Right atrium auricular region (tissue), 2 donors: ENCODE measurements at regions not wholly inside any gene's neighbourhood (a gene's known extent, or its start where the extent isn't known, plus 50 kb on each side); places are given as distances from the start of the nearest gene placed in this dataset.
"Not testable (repeated sequence)": the region's sequence is repeated elsewhere in the genome, so short reads cannot be mapped to it uniquely, and the experiment has no call there.

ENCODE experiments used
- DNase-seq: peaks from one replicate; pipeline ENCODE4 v3.0.0-alpha.2; 2019; ENCODE audit warnings: low spot score
- H3K27ac ChIP-seq, 2 donors: fragments of 200-600 bp; sonication (generic); 1 replicate in 1 of 2; 2 replicates in 1 of 2; pipeline ENCODE4 v1.5.1; 2016 to 2019
- H3K27me3 ChIP-seq, 2 donors: fragments of 200-600 bp; sonication (generic); one replicate each; pipeline versions ENCODE4 v1.5.1 to v1.6.0; 2017 to 2019
- H3K36me3 ChIP-seq: fragments of 200-600 bp; sonication (generic); one replicate; pipeline ENCODE4 v1.5.1; 2016
- H3K4me1 ChIP-seq, 2 donors: fragments of 200-600 bp; sonication (generic); one replicate each; pipeline versions ENCODE4 v1.5.1 to v1.6.0; 2017 to 2019
- H3K4me3 ChIP-seq, 2 donors: fragments of 200-600 bp; sonication (generic); 1 replicate in 1 of 2; 2 replicates in 1 of 2; pipeline ENCODE4 v1.5.1; 2017 to 2019; ENCODE audit warnings: mild to moderate bottlenecking in 1 of 2, moderate library complexity in 1 of 2
- H3K9me3 ChIP-seq, 2 donors: fragments of 200-600 bp; sonication (generic); one replicate each; pipeline ENCODE4 v1.5.1; 2019
- CTCF ChIP-seq, 2 donors: fragments of 200-600 bp; sonication (generic); IDR thresholded peaks; one replicate each; pipeline ENCODE4 v1.5.1; 2019; ENCODE audit warnings: antibody characterized with exemption in 2 of 2

DNA sequence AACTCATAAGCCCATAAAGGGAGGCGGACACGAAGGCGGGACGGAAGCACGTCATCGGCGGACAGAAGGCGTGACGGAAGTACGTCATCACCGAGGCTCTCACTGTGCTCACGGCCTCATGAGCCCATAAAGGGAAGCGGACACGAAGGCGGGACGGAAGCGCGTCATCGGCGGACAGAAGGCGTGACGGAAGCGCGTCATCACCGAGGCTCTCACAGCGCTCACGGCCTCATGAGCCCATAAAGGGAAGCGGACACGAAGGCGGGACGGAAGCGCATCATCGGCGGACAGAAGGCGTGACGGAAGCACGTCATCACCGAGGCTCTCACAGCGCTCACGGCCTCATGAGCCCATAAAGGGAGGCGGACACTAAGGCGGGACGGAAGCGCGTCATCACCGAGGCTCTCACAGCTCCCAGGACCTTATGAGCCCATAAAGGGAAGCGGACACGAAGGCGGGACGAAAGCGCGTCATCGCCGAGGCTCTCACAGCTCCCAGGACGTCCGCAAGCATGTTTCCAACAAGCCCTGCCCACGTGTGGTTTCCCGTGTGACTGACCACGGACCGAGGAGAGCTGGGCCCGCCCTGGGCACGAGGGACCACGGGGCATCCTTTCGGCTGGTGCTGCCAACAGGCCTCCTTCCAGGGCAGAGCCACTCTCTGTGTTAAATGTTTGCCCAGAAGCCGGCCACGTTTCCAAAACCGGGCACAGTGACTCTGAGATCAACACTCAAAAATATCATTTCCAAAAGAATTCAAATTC lies 182.7 kb upstream of the SALL3 start:
- no peaks in the 10 kb centered on the region for H3K9me3 ChIP-seq
- H3K27me3 ChIP-seq, result no peaks in the 10 kb centered on the region
- no peaks in the 10 kb centered on the region for H3K36me3 ChIP-seq
- H3K27ac ChIP-seq, result no peak overlapping the region
- DNase-seq, result no peak
- no peaks in the 10 kb centered on the region for H3K4me1 ChIP-seq
- H3K4me3 ChIP-seq, result no peak overlapping the region
- no peak for TF ChIP-seq CTCF (IDR thresholded peaks at IDR 0.05)

GRCh38 chr18:78797499-78797898 lies 182.1 kb upstream of the SALL3 start:
- Histone ChIP-seq H3K4me1 (no peaks in the 10 kb centered on the region), H3K36me3 (no peaks in the 10 kb centered on the region), H3K9me3 (no peaks in the 10 kb centered on the region), H3K27me3 (no peaks in the 10 kb centered on the region), H3K27ac (no peak overlapping the region), H3K4me3 (no peak overlapping the region)
- no peak for TF ChIP-seq CTCF (IDR thresholded peaks at IDR 0.05)
- DNase-seq, result no peak

GRCh38 chr18:78798402-78799175 lies 181.0 kb upstream of the SALL3 start:
- Histone ChIP-seq H3K27ac (no peak overlapping the region), H3K36me3 (no peaks in the 10 kb centered on the region), H3K9me3 (no peaks in the 10 kb centered on the region), H3K4me1 (no peaks in the 10 kb centered on the region), H3K4me3 (no peak overlapping the region), H3K27me3 (no peaks in the 10 kb centered on the region)
- no peak for DNase-seq
- TF ChIP-seq CTCF (IDR thresholded peaks at IDR 0.05), result no peak

DNA sequence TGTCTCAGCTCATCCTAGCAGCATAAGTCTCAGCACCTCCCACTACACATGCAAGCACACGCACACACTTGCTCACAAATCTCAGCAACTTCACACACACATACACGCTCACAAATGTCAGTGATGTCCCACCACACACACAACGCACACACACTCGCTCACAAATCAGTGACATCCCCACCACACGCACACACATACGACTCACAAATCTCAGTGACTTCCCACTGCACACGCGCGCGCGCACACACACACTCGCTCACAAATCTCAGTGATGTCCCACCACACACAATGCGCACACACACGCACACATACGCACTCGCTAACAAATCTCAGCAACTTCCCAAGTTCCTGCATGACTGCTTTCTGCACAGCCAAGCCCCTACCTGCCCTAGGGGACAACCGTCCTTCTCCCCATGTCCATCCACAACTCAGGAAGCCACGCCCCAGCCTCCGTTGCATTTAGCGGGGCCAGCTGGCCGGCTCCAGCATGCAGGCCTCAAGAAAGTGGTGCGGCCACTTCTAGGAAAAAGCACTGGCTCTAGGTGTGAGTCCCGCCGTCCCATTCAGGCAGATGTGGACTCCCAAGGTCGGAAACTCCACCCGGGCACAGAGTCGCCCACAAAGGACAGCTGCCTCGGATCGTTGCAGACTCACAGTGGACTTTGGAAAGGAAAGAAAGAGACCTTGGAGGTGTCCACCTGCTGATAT lies 180.1 kb upstream of the SALL3 start:
- Histone ChIP-seq H3K27me3 (no peaks in the 10 kb centered on the region), H3K4me1 (no peaks in the 10 kb centered on the region), H3K9me3 (no peaks in the 10 kb centered on the region), H3K27ac (no peak overlapping the region), H3K4me3 (no peak overlapping the region), H3K36me3 (no peaks in the 10 kb centered on the region)
- no peak for DNase-seq
- no peak for TF ChIP-seq CTCF (IDR thresholded peaks at IDR 0.05)

GRCh38 chr18:78800102-78800851 lies 179.3 kb upstream of the SALL3 start:
- not testable (repeated sequence) for H3K4me3 ChIP-seq, H3K27ac ChIP-seq, H3K9me3 ChIP-seq, H3K4me1 ChIP-seq, H3K36me3 ChIP-seq, H3K27me3 ChIP-seq, DNase-seq
